Skin epidermis (tissue), 12 donors: ENCODE measurements at regions not wholly inside any gene's neighbourhood (a gene's known extent, or its start where the extent isn't known, plus 50 kb on each side); places are given as distances from the start of the nearest gene placed in this dataset.
"Not testable (repeated sequence)": the region's sequence is repeated elsewhere in the genome, so short reads cannot be mapped to it uniquely, and the experiment has no call there.

Source experiments
- H3K27ac ChIP-seq, 21 experiments: fragments of 200-600 bp; sonication (generic) in 11 of 21; one replicate each; pipeline ENCODE4 v1.5.0; 2020; ENCODE audit warnings: mild to moderate bottlenecking in 3 of 21, inconsistent platforms in 2 of 21, moderate library complexity in 2 of 21
- H3K4me3 ChIP-seq, 7 experiments: fragments of 200-600 bp; sonication (generic) in 2 of 7; one replicate each; pipeline ENCODE4 v1.5.0; 2020; ENCODE audit warnings: inconsistent platforms in 2 of 7, mild to moderate bottlenecking in 2 of 7, moderate library complexity in 1 of 7

GRCh38 chr10:65365878-65366277, 1560.0 kb upstream of the LRRTM3 start:
- Histone ChIP-seq H3K27ac (no peak overlapping the region), H3K4me3 (no peak overlapping the region)

- Histone ChIP-seq H3K27ac (no peak overlapping the region), H3K4me3 (no peak overlapping the region)
Measured at GRCh38 chr10:65367706-65368105, 1558.1 kb upstream of the LRRTM3 start.

GRCh38 chr10:65375528-65375927, 1550.3 kb upstream of the LRRTM3 start:
- Histone ChIP-seq H3K4me3 (no peak overlapping the region), H3K27ac (no peak overlapping the region)

GRCh38 chr10:65377687-65378086, 1548.1 kb upstream of the LRRTM3 start:
- Histone ChIP-seq H3K4me3 (no peak overlapping the region), H3K27ac (no peak overlapping the region)

GRCh38 chr10:65394502-65395297, 1531.1 kb upstream of the LRRTM3 start:
- H3K27ac ChIP-seq = no peak overlapping the region

GRCh38 chr10:65395631-65396030, 1530.2 kb upstream of the LRRTM3 start:
- no peak overlapping the region for H3K27ac ChIP-seq
- no peak overlapping the region for H3K4me3 ChIP-seq

More at GRCh38 chr10:65394502-65395297, 1531.1 kb upstream of the LRRTM3 start:
- no peak overlapping the region for H3K4me3 ChIP-seq

- H3K4me3 ChIP-seq = no peak overlapping the region
- H3K27ac ChIP-seq = no peak overlapping the region
Measured at GRCh38 chr10:65396997-65397396, 1528.8 kb upstream of the LRRTM3 start.

DNA sequence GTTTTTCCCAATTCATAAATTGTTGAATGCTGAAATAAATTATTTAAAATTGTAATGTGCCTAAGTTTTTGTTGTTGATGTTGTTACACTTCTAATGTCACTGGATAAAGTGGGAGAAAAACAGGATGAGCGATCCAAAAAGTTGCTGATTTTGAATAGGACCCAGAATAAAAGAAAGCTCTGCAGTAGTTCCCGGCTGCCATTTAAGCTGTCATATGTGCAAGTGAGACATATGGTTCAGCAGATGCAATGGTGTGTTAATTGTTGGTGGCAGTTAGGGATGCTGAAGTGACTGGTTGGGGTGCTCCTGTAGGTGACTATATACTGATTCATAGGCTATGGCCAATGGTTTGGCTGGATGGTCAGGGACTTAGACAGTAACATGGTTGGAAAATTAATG, 1517.4 kb upstream of the LRRTM3 start:
- Histone ChIP-seq H3K4me3 (no peak overlapping the region), H3K27ac (no peak overlapping the region)

GRCh38 chr10:65413001-65413400, 1512.8 kb upstream of the LRRTM3 start:
- Histone ChIP-seq H3K27ac (no peak overlapping the region), H3K4me3 (no peak overlapping the region)

- no peak overlapping the region for H3K4me3 ChIP-seq
- no peak overlapping the region for H3K27ac ChIP-seq
Measured at GRCh38 chr10:65415318-65415717, 1510.5 kb upstream of the LRRTM3 start.

DNA sequence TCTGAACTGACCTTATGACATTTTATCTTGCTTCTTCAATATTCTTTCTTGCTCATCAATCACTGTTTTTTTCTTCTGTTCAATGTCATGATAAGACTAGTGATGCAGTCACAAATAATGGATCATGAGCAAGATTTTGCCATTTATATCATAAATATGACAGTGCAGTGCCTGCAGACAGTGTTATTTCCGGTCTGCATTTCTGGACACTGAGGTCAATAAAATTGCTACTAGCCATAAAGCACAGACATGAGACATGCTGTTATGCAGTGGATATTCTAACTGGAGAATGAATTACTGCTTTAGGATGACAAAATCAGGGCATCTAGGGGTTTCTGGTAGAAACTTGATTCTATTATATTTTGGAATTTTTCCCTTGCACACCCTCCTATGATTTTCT, 1509.7 kb upstream of the LRRTM3 start:
- Histone ChIP-seq H3K27ac (no peak overlapping the region), H3K4me3 (no peak overlapping the region)

DNA sequence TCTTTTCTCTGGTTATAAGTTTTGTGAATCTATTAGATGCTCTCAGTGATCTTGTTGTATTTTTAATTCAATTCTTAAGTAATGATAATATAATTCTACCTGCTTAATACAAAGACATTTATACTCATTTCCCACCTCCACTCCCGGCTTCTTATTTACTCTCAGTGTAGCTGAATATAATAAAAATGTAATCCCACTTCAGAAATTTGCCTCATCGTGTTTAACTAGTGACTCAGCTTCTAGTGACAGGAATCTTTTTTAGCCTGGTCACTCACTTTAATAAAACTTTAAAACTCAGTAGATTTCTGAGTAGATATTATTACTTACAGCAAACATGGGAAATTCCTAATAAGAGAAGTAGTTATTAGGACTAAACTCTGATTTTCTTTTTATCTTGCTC, 1506.2 kb upstream of the LRRTM3 start:
- H3K4me3 ChIP-seq = no peak overlapping the region

GRCh38 chr10:65423043-65423442, 1502.8 kb upstream of the LRRTM3 start:
- no peak overlapping the region for H3K27ac ChIP-seq
- no peak overlapping the region for H3K4me3 ChIP-seq

More for the DNA sequence above, 1506.2 kb upstream of the LRRTM3 start:
- H3K27ac ChIP-seq = no peak overlapping the region

- not testable (repeated sequence) for H3K27ac ChIP-seq, H3K4me3 ChIP-seq
Measured at GRCh38 chr10:65429381-65429780, 1496.5 kb upstream of the LRRTM3 start.

GRCh38 chr10:65430979-65431378, 1494.9 kb upstream of the LRRTM3 start:
- H3K27ac ChIP-seq = no peak overlapping the region
- no peak overlapping the region for H3K4me3 ChIP-seq

DNA sequence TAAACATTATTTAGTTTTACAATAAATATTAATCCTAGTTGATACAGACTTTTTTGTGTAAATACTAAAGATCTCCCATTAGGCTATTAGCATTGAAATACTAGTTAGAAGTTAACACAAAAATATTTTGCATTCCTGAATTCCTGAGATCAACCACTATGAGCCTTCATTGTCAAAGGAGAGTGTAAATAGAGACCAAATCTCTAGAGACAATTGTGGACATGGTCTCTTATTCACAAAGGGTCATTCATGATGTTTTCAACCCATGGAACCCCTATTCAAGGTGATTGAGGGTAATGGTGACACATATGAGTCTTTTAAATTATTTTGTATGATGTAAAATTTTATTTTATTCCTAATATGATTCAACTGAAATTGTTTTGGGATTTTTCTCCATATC, 1454.8 kb upstream of the LRRTM3 start:
- Histone ChIP-seq H3K27ac (no peak overlapping the region), H3K4me3 (no peak overlapping the region)

DNA sequence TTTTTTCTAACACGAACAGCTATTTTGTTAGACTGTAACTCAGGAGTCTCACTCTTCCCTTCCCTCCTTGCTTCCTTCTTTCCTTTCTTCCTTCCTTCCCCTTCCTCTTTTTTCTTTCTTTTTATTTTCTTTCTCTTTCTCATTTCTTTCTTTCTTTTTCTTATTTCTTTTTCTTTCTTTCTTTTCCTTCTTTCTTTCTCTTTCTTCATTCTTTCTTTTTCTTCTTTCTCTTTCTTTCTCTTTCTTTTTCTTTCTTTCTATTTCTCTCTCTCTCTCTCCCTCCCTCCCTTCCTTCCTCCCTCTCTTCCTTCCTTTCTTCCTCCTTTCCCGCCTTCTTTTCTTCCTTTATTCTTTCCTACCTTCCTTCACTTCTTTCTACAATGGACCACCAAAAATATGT, 1443.0 kb upstream of the LRRTM3 start:
- H3K4me3 ChIP-seq = no peak overlapping the region
- no peak overlapping the region for H3K27ac ChIP-seq

DNA sequence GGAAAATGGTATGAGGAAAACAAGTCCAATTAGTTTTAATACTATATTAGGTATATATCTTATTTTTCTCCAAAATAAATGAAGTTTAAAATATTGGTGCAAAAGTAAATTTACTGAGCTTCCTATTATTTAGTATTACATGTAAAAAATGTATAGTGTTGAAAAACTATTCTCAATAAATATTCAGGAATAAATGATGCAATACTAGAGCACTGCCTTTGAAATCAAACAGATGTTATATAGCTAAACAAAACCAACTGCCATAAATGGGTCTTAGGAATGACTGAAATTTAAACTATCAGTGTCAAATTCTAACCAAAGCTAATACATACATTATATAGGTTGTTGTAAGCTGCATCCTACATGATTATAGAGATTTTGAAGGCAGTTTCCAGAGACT, 1434.0 kb upstream of the LRRTM3 start:
- no peak overlapping the region for H3K27ac ChIP-seq
- H3K4me3 ChIP-seq = no peak overlapping the region

DNA sequence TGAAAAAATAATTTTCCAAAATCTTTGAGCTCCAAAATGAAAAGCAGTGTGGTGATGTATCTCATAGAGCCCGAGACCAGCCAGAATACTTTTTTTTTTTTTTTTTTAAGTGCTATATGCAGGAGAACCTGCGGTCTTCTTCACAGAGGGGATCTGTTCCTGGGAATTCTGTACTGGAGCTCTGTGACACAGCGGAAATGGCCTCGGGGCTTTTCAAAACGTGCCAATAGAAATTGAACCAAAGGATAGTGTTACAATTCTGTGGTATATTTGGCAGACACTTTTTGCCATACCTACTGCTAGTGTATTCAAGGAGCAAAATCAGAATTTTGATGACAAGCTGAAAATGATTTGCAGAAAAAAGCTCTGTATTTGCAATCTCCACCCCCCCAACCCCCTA, 1429.3 kb upstream of the LRRTM3 start:
- no peak overlapping the region for H3K27ac ChIP-seq

GRCh38 chr10:65497837-65498236, 1428.0 kb upstream of the LRRTM3 start:
- Histone ChIP-seq H3K4me3 (no peak overlapping the region), H3K27ac (no peak overlapping the region)

More for the DNA sequence above, 1429.3 kb upstream of the LRRTM3 start:
- H3K4me3 ChIP-seq = no peak overlapping the region

DNA sequence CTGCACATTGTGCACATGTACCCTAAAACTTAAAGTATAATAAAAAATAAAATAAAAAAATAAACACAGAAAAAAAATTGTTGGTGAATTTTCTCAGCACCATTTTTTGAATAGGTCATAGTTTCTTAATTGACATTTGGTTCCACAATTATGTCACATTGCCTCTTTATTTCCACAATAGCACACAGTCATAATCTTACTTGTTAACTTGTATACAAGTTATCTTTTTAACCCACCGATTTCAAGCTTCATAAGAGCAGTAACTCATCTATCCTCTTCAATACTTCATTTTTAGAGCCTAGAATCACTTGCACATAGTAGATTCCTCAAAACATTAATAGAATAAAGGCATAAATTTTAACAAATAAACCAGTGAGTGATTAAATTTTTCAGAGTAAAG, 1425.1 kb upstream of the LRRTM3 start:
- H3K4me3 ChIP-seq = no peak overlapping the region

GRCh38 chr10:65501259-65501658, 1424.6 kb upstream of the LRRTM3 start:
- Histone ChIP-seq H3K4me3 (no peak overlapping the region), H3K27ac (no peak overlapping the region)

More for the DNA sequence above, 1425.1 kb upstream of the LRRTM3 start:
- H3K27ac ChIP-seq = no peak overlapping the region
